ENCODE measurements at regions not wholly inside any gene's neighbourhood (a gene's known extent, or its start where the extent isn't known, plus 50 kb on each side); places are given as distances from the start of the nearest gene placed in this dataset.

GRCh38 chr18:51337406-51337805 lies 139.9 kb upstream of the MEX3C start:
- no TSS peak for BruUV-seq (replicated peaks)
- ATAC-seq (no peak), DNase-seq (ENCODE audit: low spot score) (no peak), FAIRE-seq (no peak)
- POLR2A ChIA-PET = no interaction called here
- Histone ChIP-seq H3K4me3 (replicated peaks in 1 of 3; ENCODE audit: insufficient read depth in 1 of 3, low read depth in 2 of 3, low read length in 3 of 3) (no peak overlapping the region), H3K4me1 (ENCODE audit: insufficient read depth, low read length) (peaks cover 3% of the 10 kb centered on the region; the same call in 1 of the 2 replicates), H4K20me1 (ENCODE audit: insufficient read depth, low read length) (no peaks in the 10 kb centered on the region), H3K27me3 (ENCODE audit: control insufficient read depth in 1 of 2, insufficient read depth in 2 of 2, low read length in 2 of 2) (no peaks in the 10 kb centered on the region), H3K9me3 (ENCODE audit: low read length) (no peaks in the 10 kb centered on the region), H3K4me2 (ENCODE audit: low read depth, low read length) (no peak overlapping the region), H3K9ac (ENCODE audit: insufficient read depth, low read depth, low read length) (no peak overlapping the region), H2AFZ (ENCODE audit: low read length) (no peak overlapping the region), H3K27ac (ENCODE audit: extremely low read length, insufficient read depth, low read length) (no peak overlapping the region), H3K36me3 (replicated peaks in 1 of 2; ENCODE audit: control insufficient read depth in 1 of 2, insufficient read depth in 2 of 2, low read length in 2 of 2) (no peaks in the 10 kb centered on the region), H3K79me2 (ENCODE audit: insufficient read depth, low read length) (no peaks in the 10 kb centered on the region)
- WGBS (ENCODE audit: low lambda C conversion rate) = 36% methylated on average over 2 of the region's 2 CpGs
- intact Hi-C loops (cut with micrococcal nuclease; ENCODE audit: unreplicated experiment) = no loop called here
- TF ChIP-seq HOMEZ (CRISPR knock-in tag; IDR thresholded peaks at IDR 0.05; ENCODE audit: low read depth) (no peak), ZNF792 (CRISPR knock-in tag; IDR thresholded peaks at IDR 0.05) (no peak), ZNF205 (CRISPR knock-in tag; IDR thresholded peaks at IDR 0.05) (no peak), ZNF790 (CRISPR knock-in tag; IDR thresholded peaks at IDR 0.05; ENCODE audit: borderline replicate concordance) (no peak), SMAD3 (CRISPR knock-in tag; IDR thresholded peaks at IDR 0.05) (no peak), BRD4 (CRISPR knock-in tag; IDR thresholded peaks at IDR 0.05) (no peak), ZNF503 (CRISPR knock-in tag; IDR thresholded peaks at IDR 0.05) (no peak), GATA4 (IDR thresholded peaks at IDR 0.05; ENCODE audit: borderline replicate concordance, low read depth) (no peak), ZNF800 (CRISPR knock-in tag; IDR thresholded peaks at IDR 0.05) (no peak)
- in situ Hi-C loops (cut with HindIII; ENCODE audit: extremely low pct_ligation_motif_present, low pct_unique_long_range_greater_than_20kb) = no loop called here
- CTCF ChIA-PET (ENCODE audit: low intra/inter-chr PET ratio, low total read pairs) = no interaction called here

All from HepG2 (cell line).